Body of pancreas (tissue), 4 donors: ENCODE measurements at regions not wholly inside any gene's neighbourhood (a gene's known extent, or its start where the extent isn't known, plus 50 kb on each side); places are given as distances from the start of the nearest gene placed in this dataset.

Experiments
- ATAC-seq: fragments of 150-250 bp; one replicate; pipeline ENCODE4 v1.9.1; 2016
- DNase-seq, 4 donors: peaks; one replicate each; pipeline ENCODE4 v3.0.0-alpha.2; 2019
- H3K27ac ChIP-seq, 4 donors: fragments of 200-600 bp; sonication (generic); 1 replicate in 3 of 4; 2 replicates in 1 of 4; pipeline versions ENCODE4 v1.5.1 to v1.6.1; 2016 to 2019; ENCODE audit warnings: mild to moderate bottlenecking in 1 of 4, mixed read lengths in 1 of 4, moderate library complexity in 1 of 4
- H3K27me3 ChIP-seq, 2 donors: fragments of 200-600 bp; sonication (generic); one replicate each; pipeline ENCODE4 v1.6.0; 2016; ENCODE audit warnings: mild to moderate bottlenecking in 1 of 2
- H3K36me3 ChIP-seq, 2 donors: fragments of 200-600 bp; sonication (generic); replicated peaks in 1 of 2; 2 replicates each; pipeline ENCODE4 v1.5.1; 2016; ENCODE audit warnings: low read depth in 2 of 2; ENCODE audit not compliant: insufficient read depth in 1 of 2
- H3K4me1 ChIP-seq: fragments of 200-600 bp; sonication (generic); one replicate; pipeline ENCODE4 v1.6.0; 2016
- H3K4me3 ChIP-seq, 2 donors: fragments of 200-600 bp; sonication (generic); 1 replicate in 1 of 2; 2 replicates in 1 of 2; pipeline ENCODE4 v1.5.1; 2016 to 2019
- H3K9me3 ChIP-seq, 3 donors: fragments of 200-600 bp; sonication (generic); 1 replicate in 2 of 3; 2 replicates in 1 of 3; pipeline ENCODE4 v1.5.1; 2016
- CTCF ChIP-seq, 7 experiments: fragments of 450-650 bp in 4 of 7; fragments of 200-600 bp in 3 of 7; sonication (generic) in 3 of 7; IDR thresholded peaks; one replicate each; pipeline ENCODE4 v1.5.1; 2016 to 2019; ENCODE audit warnings: antibody characterized with exemption in 7 of 7
- POLR2A ChIP-seq, 3 donors: fragments of 450-650 bp; IDR thresholded peaks; one replicate each; pipeline ENCODE4 v1.6.1; 2016; ENCODE audit warnings: antibody characterized with exemption in 3 of 3, mild to moderate bottlenecking in 2 of 3
- WGBS, 2 donors: methylation state at CpG; one replicate each; pipeline ENCODE4 v1.1.5; 2017; 5-methylcytosine and 5-hydroxymethylcytosine counted together
- intact Hi-C: fragments of 100-400 bp; cut with DNase I; formaldehyde crosslinking; loops from one replicate; pipeline ENCODE4 v1.15.1; 2023

GRCh38 chr3:1870738-1871137 is 227.9 kb upstream of the CNTN4 start:
- Histone ChIP-seq H3K27ac (no peak overlapping the region), H3K27me3 (no peaks in the 10 kb centered on the region), H3K4me3 (no peak overlapping the region), H3K4me1 (no peaks in the 10 kb centered on the region), H3K9me3 (no peaks in the 10 kb centered on the region), H3K36me3 (no peaks in the 10 kb centered on the region)
- TF ChIP-seq POLR2A (IDR thresholded peaks at IDR 0.05) (no peak), CTCF (IDR thresholded peaks at IDR 0.05) (no peak)
- ATAC-seq: no peak
- intact Hi-C loops: no loop called here
- WGBS, 2 donors: 84 to 92% methylated on average over 7 of the region's 7 CpGs
- no peak for DNase-seq

- WGBS, 2 donors: 52 to 64% methylated on average over 1 of the region's 1 CpG
- Histone ChIP-seq H3K27ac (no peak overlapping the region), H3K4me1 (no peaks in the 10 kb centered on the region), H3K27me3 (no peaks in the 10 kb centered on the region), H3K4me3 (no peak overlapping the region), H3K9me3 (no peaks in the 10 kb centered on the region), H3K36me3 (no peaks in the 10 kb centered on the region)
- no peak for DNase-seq
- intact Hi-C loops: no loop called here
- TF ChIP-seq POLR2A (IDR thresholded peaks at IDR 0.05): no peak
- TF ChIP-seq CTCF (IDR thresholded peaks at IDR 0.05): no peak
- ATAC-seq: no peak
These were observed 215.1 kb upstream of the CNTN4 start for GRCh38 chr3:1883534-1883933.

- no peak for TF ChIP-seq POLR2A (IDR thresholded peaks at IDR 0.05)
- no peak for TF ChIP-seq CTCF (IDR thresholded peaks at IDR 0.05)
- Histone ChIP-seq H3K9me3 (no peaks in the 10 kb centered on the region), H3K36me3 (no peaks in the 10 kb centered on the region), H3K4me3 (no peak overlapping the region), H3K4me1 (no peaks in the 10 kb centered on the region), H3K27me3 (no peaks in the 10 kb centered on the region), H3K27ac (no peak overlapping the region)
- 37 to 57% methylated on average over 2 of the region's 2 CpGs for WGBS, 2 donors
- DNase-seq: no peak
- ATAC-seq: no peak
- intact Hi-C loops: no loop called here
These were observed 206.2 kb upstream of the CNTN4 start for GRCh38 chr3:1892459-1892858.

- H3K4me3 ChIP-seq: no peak overlapping the region
- WGBS, 2 donors: 58 to 61% methylated on average over 4 of the region's 4 CpGs
- no peak for ATAC-seq
These were observed 196.2 kb upstream of the CNTN4 start for GRCh38 chr3:1902416-1902815.

More at GRCh38 chr3:1902416-1902815, 196.2 kb upstream of the CNTN4 start:
- TF ChIP-seq CTCF (IDR thresholded peaks at IDR 0.05) (no peak), POLR2A (IDR thresholded peaks at IDR 0.05) (no peak)
- DNase-seq: no peak
- H3K27ac ChIP-seq: no peak overlapping the region
- H3K4me1 ChIP-seq: no peaks in the 10 kb centered on the region
- intact Hi-C loops: no loop called here
- no peaks in the 10 kb centered on the region for H3K36me3 ChIP-seq
- H3K9me3 ChIP-seq: no peaks in the 10 kb centered on the region
- no peaks in the 10 kb centered on the region for H3K27me3 ChIP-seq
